ENCODE measurements at regions not wholly inside any gene's neighbourhood (a gene's known extent, or its start where the extent isn't known, plus 50 kb on each side); places are given as distances from the start of the nearest gene placed in this dataset.

GRCh38 chr11:15716550-15716949 lies 601.8 kb downstream of the INSC start:
- TF ChIP-seq CTCF (IDR thresholded peaks at IDR 0.05): no peak
- TF ChIP-seq POLR2AphosphoS5 (IDR thresholded peaks at IDR 0.05): no peak
- TF ChIP-seq POLR2A (IDR thresholded peaks at IDR 0.05): no peak
